NOMO-1 treated with DMSO at 0.1 percent for 48 hours (cell line): ENCODE measurements at regions not wholly inside any gene's neighbourhood (a gene's known extent, or its start where the extent isn't known, plus 50 kb on each side); places are given as distances from the start of the nearest gene placed in this dataset.

ENCODE experiments used
- DNase-seq: peaks from one replicate; lab custom pipeline; 2025; ENCODE audit not compliant: unreplicated experiment; lab: John Stamatoyannopoulos, UW

GRCh38 chr2:226405465-226405864 is 394.2 kb downstream of the IRS1 start:
- no peak for DNase-seq

- no peak for DNase-seq
These were observed 396.3 kb downstream of the IRS1 start for GRCh38 chr2:226403369-226403768.

DNA sequence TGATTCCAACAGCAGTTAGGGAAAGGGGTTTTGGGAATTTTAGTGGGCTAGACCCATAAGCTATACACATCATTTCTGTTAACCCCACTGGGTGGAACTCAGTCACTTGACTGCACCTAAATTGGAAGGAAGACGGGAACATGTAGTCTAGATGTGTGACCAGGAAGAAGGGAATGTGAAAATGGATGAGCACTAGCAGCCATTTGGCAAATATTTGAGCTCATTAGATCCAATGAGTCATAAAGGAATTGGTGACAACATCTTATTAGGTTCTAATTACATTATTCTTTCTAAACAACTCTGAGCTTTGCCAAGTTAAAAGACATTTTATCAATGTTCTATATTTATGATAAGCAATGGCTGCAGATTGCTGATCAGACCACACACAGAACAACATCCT is 400.6 kb downstream of the IRS1 start:
- no peak for DNase-seq

GRCh38 chr2:226398580-226398979 is 401.0 kb downstream of the IRS1 start:
- no peak for DNase-seq

GRCh38 chr2:226396541-226396940 is 403.1 kb downstream of the IRS1 start:
- no peak for DNase-seq

DNA sequence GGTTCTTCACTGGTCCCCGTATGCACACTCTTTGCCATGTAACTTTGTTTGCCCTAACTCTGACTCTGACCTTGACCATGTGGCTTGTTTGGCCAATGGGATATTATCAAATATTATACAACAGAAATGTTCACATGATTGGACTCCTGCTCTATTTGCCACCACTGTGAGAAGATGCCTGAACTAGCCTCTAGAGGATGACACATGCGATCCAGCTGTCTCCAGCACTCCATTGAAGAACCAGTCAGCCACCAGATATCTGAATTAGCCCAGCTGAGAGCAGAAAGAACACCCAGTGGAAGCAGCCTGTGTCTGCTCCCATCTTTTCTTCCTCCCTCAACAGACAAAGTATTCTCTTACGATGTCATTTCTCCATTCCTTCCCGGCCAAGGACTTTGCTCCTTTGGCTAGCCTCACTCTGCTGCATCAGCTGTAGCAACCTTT is 412.1 kb downstream of the IRS1 start:
- no peak for DNase-seq

- no peak for DNase-seq
These were observed 416.2 kb downstream of the IRS1 start for GRCh38 chr2:226383461-226383860.

- DNase-seq: no peak
These were observed 418.9 kb downstream of the IRS1 start for GRCh38 chr2:226380679-226381078.

DNA sequence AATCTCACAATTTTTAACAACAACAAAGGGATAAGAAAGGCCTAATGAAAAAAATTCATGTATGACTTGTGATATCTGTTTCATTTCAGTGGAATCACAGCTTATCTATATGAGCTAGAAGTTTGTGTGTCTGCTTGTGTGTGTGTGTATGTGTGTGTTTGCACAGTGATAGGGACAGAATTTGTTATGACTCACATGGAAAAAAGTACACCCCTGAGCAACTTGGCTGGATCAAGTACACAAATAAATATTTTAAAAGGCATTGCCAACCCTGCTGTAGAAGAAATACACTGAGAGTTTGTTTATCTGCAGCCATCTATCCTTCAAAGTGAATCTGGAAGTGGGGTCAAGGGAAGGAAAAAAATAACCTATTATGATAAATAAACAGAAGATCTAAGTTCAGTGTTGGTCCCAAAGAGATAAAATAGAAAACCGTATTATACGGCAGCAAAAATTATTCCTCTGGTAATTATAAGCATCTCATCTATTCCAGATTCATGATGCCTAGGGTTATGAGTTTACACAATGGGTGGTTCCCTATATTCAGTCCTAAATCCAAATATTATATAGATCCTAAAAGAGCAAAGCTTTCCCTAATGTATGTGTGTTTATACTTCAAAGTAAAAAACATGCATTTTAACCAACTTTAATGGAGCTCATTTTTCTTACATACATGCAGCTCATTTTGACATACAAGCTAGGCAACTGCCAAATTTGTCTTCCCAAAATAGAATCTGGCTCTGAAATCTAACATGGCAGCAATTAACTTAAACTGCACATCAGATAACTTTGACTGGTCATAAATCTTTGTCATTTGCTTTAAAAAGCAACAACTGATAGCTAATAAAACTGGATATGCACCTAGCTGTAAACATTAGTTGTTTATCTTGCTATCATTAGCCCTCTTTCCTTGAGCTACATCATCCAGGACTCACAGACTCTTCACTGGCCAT is 420.6 kb downstream of the IRS1 start:
- no peak for DNase-seq

- DNase-seq: no peak
These were observed 423.0 kb downstream of the IRS1 start for GRCh38 chr2:226376516-226377180.

- DNase-seq: no peak
These were observed 432.7 kb downstream of the IRS1 start for GRCh38 chr2:226366920-226367319.

DNA sequence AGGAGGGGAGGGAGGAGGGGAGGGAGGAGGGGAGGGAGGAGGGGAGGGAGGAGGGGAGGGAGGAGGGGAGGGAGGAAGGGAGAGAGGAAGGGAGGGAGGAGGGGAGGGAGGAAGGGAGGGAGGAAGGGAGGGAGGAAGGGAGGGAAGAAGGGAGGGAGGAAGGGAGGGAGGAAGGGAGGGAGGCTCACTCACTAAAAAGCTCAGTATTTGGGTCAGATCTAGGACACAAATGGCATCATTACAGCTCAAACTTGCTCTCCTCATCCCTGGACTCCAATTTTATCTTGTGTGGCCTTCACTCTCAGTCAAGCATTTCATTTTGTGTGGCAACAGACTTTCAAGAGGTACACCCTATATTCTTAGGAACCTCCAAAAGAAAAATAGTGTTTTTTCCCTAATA is 435.4 kb downstream of the IRS1 start:
- DNase-seq: no peak

DNA sequence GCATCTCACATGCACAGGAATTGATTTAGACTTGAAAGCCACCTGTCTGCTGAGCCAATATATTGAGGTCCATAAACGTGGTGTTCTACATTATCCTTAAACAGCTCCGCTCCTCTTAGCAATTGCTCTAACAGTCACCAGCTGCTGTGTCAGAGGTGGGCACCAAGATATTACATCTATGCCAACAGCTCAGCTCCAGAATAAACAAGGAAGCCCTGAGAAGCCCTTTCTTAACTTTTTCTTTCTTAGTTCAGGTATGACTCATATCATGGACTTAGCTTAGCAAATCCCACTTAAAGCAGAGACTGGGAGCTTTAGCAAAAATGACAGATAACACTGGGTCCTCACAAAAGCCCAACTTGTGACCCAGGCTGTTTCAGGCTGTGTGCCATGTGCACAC is 436.6 kb downstream of the IRS1 start:
- no peak for DNase-seq

DNA sequence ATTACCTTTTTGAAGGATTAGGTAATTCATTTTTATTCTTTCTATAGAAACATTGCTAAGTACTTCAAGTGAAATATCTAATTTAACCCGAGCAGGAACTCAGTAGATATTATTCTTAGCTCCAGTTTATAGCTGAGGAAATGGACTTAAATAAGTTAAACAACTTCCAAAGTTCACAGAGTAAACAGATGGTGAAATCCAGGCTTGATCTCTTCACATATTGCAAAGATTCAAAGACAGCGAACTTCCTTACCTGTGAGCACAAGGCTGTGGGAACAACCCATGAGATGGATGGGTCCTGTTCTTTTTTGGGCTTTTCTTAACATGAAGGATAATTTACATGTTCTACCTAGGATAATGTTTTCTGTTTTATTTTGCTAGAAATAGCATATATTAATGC is 439.0 kb downstream of the IRS1 start:
- DNase-seq: no peak

DNA sequence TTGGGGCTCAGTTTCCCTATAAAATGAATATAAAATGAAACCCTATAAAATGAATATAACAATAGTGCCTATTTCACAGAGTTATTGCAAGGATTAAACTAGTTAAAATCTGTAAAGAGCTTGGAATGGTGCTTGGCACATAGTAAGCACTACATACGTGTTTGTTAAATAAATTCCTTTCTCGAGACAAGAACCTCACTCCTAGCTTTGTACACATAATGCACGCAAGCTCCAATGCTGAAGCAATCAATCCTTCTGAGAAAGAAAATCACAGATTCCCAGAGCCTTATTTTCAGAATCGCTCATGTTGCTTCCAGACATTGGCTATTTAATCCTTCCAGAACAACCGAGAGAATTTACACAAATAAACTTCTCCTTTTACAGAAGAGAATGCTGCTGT is 440.9 kb downstream of the IRS1 start:
- DNase-seq: no peak

- no peak for DNase-seq
These were observed 441.8 kb downstream of the IRS1 start for GRCh38 chr2:226357816-226358215.

DNA sequence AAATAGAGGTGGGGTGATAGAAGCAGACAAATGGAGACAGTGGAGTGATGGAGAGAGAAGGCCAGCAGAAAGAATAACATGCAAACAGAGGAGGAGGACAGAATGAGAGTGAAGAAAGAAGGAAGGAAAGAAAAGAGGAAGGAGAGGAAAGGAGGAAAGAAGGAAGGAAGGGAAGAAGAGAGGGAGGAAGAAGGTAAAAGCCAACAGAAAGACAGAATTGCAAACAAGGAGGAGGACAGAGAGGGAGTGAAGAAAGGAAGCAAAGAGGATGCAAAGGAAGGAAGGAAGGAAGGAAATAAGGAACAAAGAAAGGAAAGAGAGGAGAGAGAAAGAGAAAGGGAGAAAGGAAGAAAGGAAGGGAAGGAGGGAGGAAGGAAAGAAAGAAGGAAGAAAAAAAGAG is 444.0 kb downstream of the IRS1 start:
- no peak for DNase-seq

- no peak for DNase-seq
These were observed 445.2 kb downstream of the IRS1 start for GRCh38 chr2:226354434-226354833.

DNA sequence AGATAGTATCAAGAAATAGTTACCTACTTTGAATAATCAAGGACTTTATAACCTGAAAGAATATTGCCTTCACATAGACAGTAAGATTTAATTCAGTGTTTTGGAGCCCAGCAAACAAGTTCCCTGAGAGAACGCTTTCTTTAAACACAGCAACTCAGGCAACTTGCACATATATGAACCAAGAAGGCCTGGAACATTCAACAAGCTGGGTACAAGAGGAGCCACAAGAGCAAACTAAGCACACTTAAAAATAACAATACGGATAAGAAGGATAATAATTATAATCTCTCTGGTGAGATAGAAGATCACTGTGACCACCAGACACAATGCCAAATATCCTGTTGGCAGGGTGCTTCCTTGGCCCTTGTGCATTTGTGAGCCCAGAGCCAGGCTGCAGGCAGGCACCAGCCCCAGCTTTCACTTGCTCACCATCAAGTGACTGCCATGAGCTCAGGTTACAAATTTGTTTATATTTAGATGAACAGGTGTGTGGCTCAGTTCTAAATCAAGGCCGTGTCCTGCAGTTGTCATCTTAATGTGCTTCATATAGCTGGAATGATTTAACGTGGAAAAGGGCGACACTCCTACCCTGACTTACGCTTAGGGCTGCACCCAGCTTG is 446.6 kb downstream of the IRS1 start:
- no peak for DNase-seq

GRCh38 chr2:226351711-226352110 is 447.9 kb downstream of the IRS1 start:
- DNase-seq: no peak

- DNase-seq: no peak
These were observed 460.0 kb downstream of the IRS1 start for GRCh38 chr2:226339616-226340015.

DNA sequence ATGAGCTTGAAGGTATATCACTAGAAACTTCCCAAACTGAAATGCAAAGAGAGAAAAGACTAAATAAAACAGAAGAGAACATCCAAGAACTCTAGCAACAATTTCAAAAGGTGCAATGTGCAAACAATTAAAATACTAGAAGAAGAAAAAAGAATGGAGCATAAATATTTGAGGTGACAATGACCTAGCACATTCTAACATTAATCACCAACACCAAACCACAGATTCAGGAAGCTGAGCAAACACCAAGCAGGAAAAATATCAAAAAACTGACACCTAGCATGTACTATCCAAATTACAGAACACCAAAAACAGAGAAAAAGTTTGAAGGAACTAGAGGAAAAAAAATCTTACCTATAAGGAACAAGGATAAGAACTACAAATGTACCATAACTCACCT is 460.8 kb downstream of the IRS1 start:
- no peak for DNase-seq
